HG03558 (cell line): ENCODE measurements at regions not wholly inside any gene's neighbourhood (a gene's known extent, or its start where the extent isn't known, plus 50 kb on each side); places are given as distances from the start of the nearest gene placed in this dataset.
"Not testable (repeated sequence)": the region's sequence is repeated elsewhere in the genome, so short reads cannot be mapped to it uniquely, and the experiment has no call there.

ENCODE experiments used
- ATAC-seq: cut with Tn5 transposase; IDR thresholded peaks from one replicate; pipeline ENCODE4 v1.9.1; 2021; ENCODE audit warnings: moderate number of reproducible peaks; ENCODE audit not compliant: unreplicated experiment; ENCODE audit errors: extremely low read depth

GRCh38 chr10:8790390-8790789 is 735.9 kb downstream of the GATA3 start:
- ATAC-seq: no peak

- no peak for ATAC-seq
Measured at GRCh38 chr10:8794860-8795259, 740.4 kb downstream of the GATA3 start.

GRCh38 chr10:8800426-8800825 is 745.9 kb downstream of the GATA3 start:
- ATAC-seq: no peak

- ATAC-seq: no peak
Measured at GRCh38 chr10:8803992-8804391, 749.5 kb downstream of the GATA3 start.

- no peak for ATAC-seq
Measured at GRCh38 chr10:8810677-8811076, 756.2 kb downstream of the GATA3 start.

GRCh38 chr10:8811201-8811600 is 756.7 kb downstream of the GATA3 start:
- ATAC-seq: no peak

- no peak for ATAC-seq
Measured at GRCh38 chr10:8815969-8816368, 761.5 kb downstream of the GATA3 start.

- ATAC-seq: no peak
Measured at GRCh38 chr10:8817299-8817698, 762.8 kb downstream of the GATA3 start.

- no peak for ATAC-seq
Measured at GRCh38 chr10:8825611-8826010, 771.1 kb downstream of the GATA3 start.

- ATAC-seq: no peak
Measured at GRCh38 chr10:8829592-8829991, 775.1 kb downstream of the GATA3 start.

- ATAC-seq: no peak
Measured at GRCh38 chr10:8830048-8830447, 775.6 kb downstream of the GATA3 start.

GRCh38 chr10:8830876-8831275 is 776.4 kb downstream of the GATA3 start:
- ATAC-seq: no peak

- no peak for ATAC-seq
Measured at GRCh38 chr10:8835453-8836167, 781.1 kb downstream of the GATA3 start.

- no peak for ATAC-seq
Measured at GRCh38 chr10:8840356-8840755, 785.9 kb downstream of the GATA3 start.

- ATAC-seq: no peak
Measured at GRCh38 chr10:8844141-8844540, 789.7 kb downstream of the GATA3 start.

GRCh38 chr10:8852546-8852945 is 798.1 kb downstream of the GATA3 start:
- ATAC-seq: no peak

- no peak for ATAC-seq
Measured at GRCh38 chr10:8853048-8853447, 798.6 kb downstream of the GATA3 start.

GRCh38 chr10:8868924-8869323 is 814.4 kb downstream of the GATA3 start:
- ATAC-seq: not testable (repeated sequence)

- no peak for ATAC-seq
Measured at GRCh38 chr10:8873310-8873709, 818.8 kb downstream of the GATA3 start.

GRCh38 chr10:8874268-8874667 is 819.8 kb downstream of the GATA3 start:
- no peak for ATAC-seq

GRCh38 chr10:8874972-8875371 is 820.5 kb downstream of the GATA3 start:
- no peak for ATAC-seq

- ATAC-seq: no peak
Measured at GRCh38 chr10:8876171-8876570, 821.7 kb downstream of the GATA3 start.
